LNCaP clone FGC (cell line): ENCODE measurements at regions not wholly inside any gene's neighbourhood (a gene's known extent, or its start where the extent isn't known, plus 50 kb on each side); places are given as distances from the start of the nearest gene placed in this dataset.
"Not testable (repeated sequence)": the region's sequence is repeated elsewhere in the genome, so short reads cannot be mapped to it uniquely, and the experiment has no call there.

ENCODE experiments used
- DNase-seq: peaks from one replicate; pipeline ENCODE4 v3.0.0-alpha.2; 2011; ENCODE audit warnings: low read depth
- H3K4me3 ChIP-seq: 2 replicates; pipeline ENCODE4 v1.5.1; 2011; ENCODE audit warnings: mild to moderate bottlenecking, low read depth, low read length, control low read depth
- CTCF ChIP-seq: IDR thresholded peaks from 2 replicates; pipeline ENCODE4 v1.5.1; 2012; ENCODE audit warnings: mild to moderate bottlenecking; ENCODE audit not compliant: control insufficient read depth, insufficient read depth; ENCODE audit errors: extremely low read depth

- DNase-seq: no peak
- TF ChIP-seq CTCF: no peak
- H3K4me3 ChIP-seq: no peak overlapping the region
These were observed 118.9 kb upstream of the OTOS start for GRCh38 chr2:240259201-240259923.

- DNase-seq: no peak
- TF ChIP-seq CTCF: no peak
- no peak overlapping the region for H3K4me3 ChIP-seq
These were observed 119.6 kb upstream of the OTOS start for GRCh38 chr2:240259924-240260529.

GRCh38 chr2:240260664-240261063 is 120.2 kb upstream of the OTOS start:
- H3K4me3 ChIP-seq: no peak overlapping the region
- TF ChIP-seq CTCF: no peak
- no peak for DNase-seq

GRCh38 chr2:240262578-240262977 is 122.1 kb upstream of the OTOS start:
- DNase-seq, H3K4me3 ChIP-seq: not testable (repeated sequence)

- DNase-seq: no peak
- TF ChIP-seq CTCF: no peak
- no peak overlapping the region for H3K4me3 ChIP-seq
These were observed 128.9 kb upstream of the OTOS start for GRCh38 chr2:240269380-240269779.

- no peak overlapping the region for H3K4me3 ChIP-seq
- TF ChIP-seq CTCF: no peak
- no peak for DNase-seq
These were observed 129.4 kb upstream of the OTOS start for GRCh38 chr2:240269886-240270285.

DNA sequence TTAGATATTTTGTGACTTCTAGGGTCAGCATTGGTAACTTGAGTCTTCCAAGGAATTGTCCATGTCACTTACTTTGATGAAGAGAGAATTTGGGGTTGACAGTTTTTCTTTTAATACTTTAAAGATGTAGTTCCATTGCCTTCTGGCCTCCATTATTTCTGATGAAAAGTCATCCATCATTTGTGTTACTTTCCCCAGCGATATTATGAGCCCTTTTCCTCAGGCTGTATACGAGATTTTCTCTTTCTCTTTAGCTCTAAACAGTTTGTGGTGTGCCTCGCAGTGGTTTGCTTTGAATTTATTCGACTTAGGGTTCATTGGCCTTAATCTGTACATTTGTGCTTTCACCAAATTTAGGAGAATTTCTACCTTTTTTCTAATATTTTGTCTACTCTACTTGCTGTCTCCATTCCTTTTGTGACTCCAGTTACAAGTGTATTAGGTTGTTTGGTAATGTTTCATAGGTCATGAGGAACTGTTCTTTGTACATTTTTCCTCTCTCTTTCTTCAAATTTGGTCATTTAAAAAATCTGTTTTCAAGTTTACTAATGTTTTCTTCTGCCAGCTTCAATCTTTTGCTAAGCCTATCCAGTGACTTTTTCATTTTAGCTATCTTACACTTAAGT is 131.4 kb upstream of the OTOS start:
- no peak for TF ChIP-seq CTCF
- DNase-seq: no peak
- no peak overlapping the region for H3K4me3 ChIP-seq
